ENCODE measurements at regions not wholly inside any gene's neighbourhood (a gene's known extent, or its start where the extent isn't known, plus 50 kb on each side); places are given as distances from the start of the nearest gene placed in this dataset.

DNA sequence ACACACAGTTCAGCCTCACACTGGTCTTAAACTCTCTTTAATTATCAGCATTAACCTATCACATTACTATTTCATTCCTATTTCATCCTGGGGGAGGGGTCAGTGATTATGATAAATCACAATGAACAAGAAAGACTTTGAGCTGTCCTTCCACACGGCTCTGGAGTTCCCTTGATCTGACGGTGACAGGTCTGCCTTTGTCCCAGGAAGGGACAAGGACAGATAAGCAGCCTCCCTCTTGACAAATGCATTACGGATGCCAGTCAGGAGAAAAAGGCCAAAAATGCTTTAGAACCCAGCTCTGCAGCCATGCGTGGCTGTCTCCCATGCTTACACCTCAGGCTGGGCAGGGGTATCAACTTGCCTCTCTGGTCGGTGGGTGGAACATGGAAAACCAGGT, 281.7 kb downstream of the BCL11A start:
- H3K4me3 ChIP-seq (ENCODE audit: low read length) = no peak overlapping the region
- H3K4me1 Mint-ChIP-seq (ENCODE audit: low read depth) = no peaks in the 10 kb centered on the region
- ATAC-seq (ENCODE audit: poor library complexity) (no peak), DNase-seq (no peak)
- H3K27me3 ChIP-seq (ENCODE audit: control insufficient read depth in 1 of 2, insufficient read depth in 2 of 2, low read length in 2 of 2) = no peaks in the 10 kb centered on the region
- H3K27ac ChIP-seq (ENCODE audit: low read depth in 1 of 2, low read length in 2 of 2) = no peak overlapping the region
- peaks cover 0 to 9% of the 10 kb centered on the region in 2 experiments for H3K9me3 ChIP-seq (ENCODE audit: control insufficient read depth in 1 of 2, insufficient read depth in 1 of 2, low read length in 2 of 2)
- CTCF ChIA-PET = no interaction called here
- no peak overlapping the region for H3K27ac Mint-ChIP-seq
- TF ChIP-seq, protein P1, sequence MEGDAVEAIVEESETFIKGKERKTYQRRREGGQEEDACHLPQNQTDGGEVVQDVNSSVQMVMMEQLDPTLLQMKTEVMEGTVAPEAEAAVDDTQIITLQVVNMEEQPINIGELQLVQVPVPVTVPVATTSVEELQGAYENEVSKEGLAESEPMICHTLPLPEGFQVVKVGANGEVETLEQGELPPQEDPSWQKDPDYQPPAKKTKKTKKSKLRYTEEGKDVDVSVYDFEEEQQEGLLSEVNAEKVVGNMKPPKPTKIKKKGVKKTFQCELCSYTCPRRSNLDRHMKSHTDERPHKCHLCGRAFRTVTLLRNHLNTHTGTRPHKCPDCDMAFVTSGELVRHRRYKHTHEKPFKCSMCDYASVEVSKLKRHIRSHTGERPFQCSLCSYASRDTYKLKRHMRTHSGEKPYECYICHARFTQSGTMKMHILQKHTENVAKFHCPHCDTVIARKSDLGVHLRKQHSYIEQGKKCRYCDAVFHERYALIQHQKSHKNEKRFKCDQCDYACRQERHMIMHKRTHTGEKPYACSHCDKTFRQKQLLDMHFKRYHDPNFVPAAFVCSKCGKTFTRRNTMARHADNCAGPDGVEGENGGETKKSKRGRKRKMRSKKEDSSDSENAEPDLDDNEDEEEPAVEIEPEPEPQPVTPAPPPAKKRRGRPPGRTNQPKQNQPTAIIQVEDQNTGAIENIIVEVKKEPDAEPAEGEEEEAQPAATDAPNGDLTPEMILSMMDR (IDR thresholded peaks at IDR 0.05) = no peak
- H3K27me3 Mint-ChIP-seq = no peaks in the 10 kb centered on the region
- intact Hi-C loops (cut with DNase I, micrococcal nuclease) = no loop called here
- H3K4me1 ChIP-seq (ENCODE audit: insufficient read depth, low read length) = no peaks in the 10 kb centered on the region
- H3K9me3 Mint-ChIP-seq = no peaks in the 10 kb centered on the region
- H3K36me3 ChIP-seq (ENCODE audit: insufficient read depth, low read length) = no peaks in the 10 kb centered on the region
- no peak overlapping the region for H3K4me3 Mint-ChIP-seq
- POLR2A ChIA-PET = no interaction called here
- no peaks in the 10 kb centered on the region for H3K36me3 Mint-ChIP-seq (ENCODE audit: low read depth)

DNA sequence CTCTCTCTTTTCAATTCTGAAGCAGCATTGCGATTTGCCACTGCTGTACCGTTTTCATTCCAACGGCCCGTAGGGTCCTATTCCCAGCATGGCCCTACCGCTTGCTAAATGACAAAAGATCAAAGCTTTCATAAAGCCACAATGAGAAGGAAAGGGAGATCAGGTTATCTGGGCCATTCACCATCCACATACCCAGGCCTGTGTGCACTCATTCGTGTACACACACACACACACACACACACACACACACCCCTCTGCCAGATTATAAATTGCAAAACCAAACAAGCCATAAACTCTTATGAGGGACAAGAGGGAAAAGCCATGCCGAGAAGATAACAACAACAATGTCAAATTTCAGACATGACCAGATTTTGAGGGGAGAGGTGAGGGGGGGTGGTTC, 282.3 kb downstream of the BCL11A start:
- H3K27ac ChIP-seq (ENCODE audit: low read depth in 1 of 2, low read length in 2 of 2) = no peak overlapping the region
- ChIA-PET CTCF (no interaction called here), POLR2A (no interaction called here)
- ATAC-seq (ENCODE audit: poor library complexity) (no peak), DNase-seq (no peak)
- H3K4me1 ChIP-seq (ENCODE audit: insufficient read depth, low read length) = no peaks in the 10 kb centered on the region
- intact Hi-C loops (cut with DNase I, micrococcal nuclease) = no loop called here
- Mint-ChIP-seq H3K4me1 (ENCODE audit: low read depth) (no peaks in the 10 kb centered on the region), H3K4me3 (no peak overlapping the region), H3K27me3 (no peaks in the 10 kb centered on the region), H3K36me3 (ENCODE audit: low read depth) (no peaks in the 10 kb centered on the region), H3K27ac (no peak overlapping the region), H3K9me3 (no peaks in the 10 kb centered on the region)
- no peak overlapping the region for H3K4me3 ChIP-seq (ENCODE audit: low read length)
- TF ChIP-seq, protein P1 (IDR thresholded peaks at IDR 0.05) = no peak
- no peaks in the 10 kb centered on the region for H3K36me3 ChIP-seq (ENCODE audit: insufficient read depth, low read length)
- no peaks in the 10 kb centered on the region for H3K27me3 ChIP-seq (ENCODE audit: control insufficient read depth in 1 of 2, insufficient read depth in 2 of 2, low read length in 2 of 2)
- H3K9me3 ChIP-seq (ENCODE audit: control insufficient read depth in 1 of 2, insufficient read depth in 1 of 2, low read length in 2 of 2) = peaks cover 0 to 6% of the 10 kb centered on the region in 2 experiments

DNA sequence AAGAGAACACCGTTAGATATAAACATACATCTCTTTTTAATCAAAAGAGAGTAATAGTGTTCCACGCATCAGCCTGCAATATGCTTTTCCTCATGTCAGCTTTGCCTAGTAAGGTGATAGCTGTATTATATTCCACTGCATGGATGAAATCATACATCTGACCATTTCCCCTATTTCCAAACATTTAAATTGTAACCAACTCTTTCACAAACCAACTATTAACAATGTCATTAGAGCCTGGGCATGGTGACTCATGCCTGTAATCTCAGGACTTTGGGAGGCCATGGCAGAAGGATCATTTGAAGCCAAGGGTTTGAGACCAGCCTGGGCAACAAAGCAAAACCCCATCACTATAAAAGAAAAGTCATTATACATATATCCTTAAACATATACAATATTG, 284.8 kb downstream of the BCL11A start:
- H3K4me3 Mint-ChIP-seq = no peak overlapping the region
- no peak overlapping the region for H3K27ac ChIP-seq (ENCODE audit: low read depth in 1 of 2, low read length in 2 of 2)
- TF ChIP-seq, protein P1 (IDR thresholded peaks at IDR 0.05) = no peak
- CTCF ChIA-PET = no interaction called here
- H3K27ac Mint-ChIP-seq = no peak overlapping the region
- ATAC-seq (ENCODE audit: poor library complexity) (no peak), DNase-seq (no peak)
- intact Hi-C loops (cut with DNase I, micrococcal nuclease) = no loop called here
- POLR2A ChIA-PET = no interaction called here
- H3K4me3 ChIP-seq (ENCODE audit: low read length) = no peak overlapping the region
- no peaks in the 10 kb centered on the region for H3K36me3 Mint-ChIP-seq (ENCODE audit: low read depth)
- H3K27me3 Mint-ChIP-seq = peaks cover 5% of the 10 kb centered on the region
- peaks cover 2% of the 10 kb centered on the region for H3K4me1 ChIP-seq (ENCODE audit: insufficient read depth, low read length)
- H3K27me3 ChIP-seq (ENCODE audit: control insufficient read depth in 1 of 2, insufficient read depth in 2 of 2, low read length in 2 of 2) = no peaks in the 10 kb centered on the region
- peaks cover 3% of the 10 kb centered on the region for H3K9me3 Mint-ChIP-seq
- H3K36me3 ChIP-seq (ENCODE audit: insufficient read depth, low read length) = no peaks in the 10 kb centered on the region
- H3K4me1 Mint-ChIP-seq (ENCODE audit: low read depth) = peaks cover 13% of the 10 kb centered on the region
- peaks cover 0 to 15% of the 10 kb centered on the region in 2 experiments for H3K9me3 ChIP-seq (ENCODE audit: control insufficient read depth in 1 of 2, insufficient read depth in 1 of 2, low read length in 2 of 2)

Data from CD4-positive, alpha-beta T cell (primary cell).